ENCODE measurements at regions not wholly inside any gene's neighbourhood (a gene's known extent, or its start where the extent isn't known, plus 50 kb on each side); places are given as distances from the start of the nearest gene placed in this dataset.
"Not testable (repeated sequence)": the region's sequence is repeated elsewhere in the genome, so short reads cannot be mapped to it uniquely, and the experiment has no call there.

DNA sequence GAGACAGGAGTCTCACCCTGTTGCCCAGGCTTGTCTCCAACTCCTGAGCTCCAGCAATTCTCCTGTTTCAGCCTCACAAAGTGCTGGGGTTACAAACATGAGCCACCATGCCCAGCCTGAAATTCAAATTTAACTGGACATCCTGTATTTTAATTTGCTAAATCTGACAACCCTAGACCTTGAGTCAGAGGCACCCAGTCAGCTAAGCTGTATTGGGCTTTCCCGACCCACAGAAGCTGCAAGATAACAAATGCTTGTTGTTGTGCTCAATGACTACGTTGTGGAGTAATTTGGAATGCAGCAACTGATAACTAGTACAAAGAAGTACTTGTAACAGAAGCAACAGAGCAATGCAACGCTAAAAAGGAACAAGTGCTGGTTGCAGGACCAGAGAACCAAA lies 533.1 kb downstream of the NTRK2 start:
- DNase-seq (no peak), ATAC-seq (no peak)

DNA sequence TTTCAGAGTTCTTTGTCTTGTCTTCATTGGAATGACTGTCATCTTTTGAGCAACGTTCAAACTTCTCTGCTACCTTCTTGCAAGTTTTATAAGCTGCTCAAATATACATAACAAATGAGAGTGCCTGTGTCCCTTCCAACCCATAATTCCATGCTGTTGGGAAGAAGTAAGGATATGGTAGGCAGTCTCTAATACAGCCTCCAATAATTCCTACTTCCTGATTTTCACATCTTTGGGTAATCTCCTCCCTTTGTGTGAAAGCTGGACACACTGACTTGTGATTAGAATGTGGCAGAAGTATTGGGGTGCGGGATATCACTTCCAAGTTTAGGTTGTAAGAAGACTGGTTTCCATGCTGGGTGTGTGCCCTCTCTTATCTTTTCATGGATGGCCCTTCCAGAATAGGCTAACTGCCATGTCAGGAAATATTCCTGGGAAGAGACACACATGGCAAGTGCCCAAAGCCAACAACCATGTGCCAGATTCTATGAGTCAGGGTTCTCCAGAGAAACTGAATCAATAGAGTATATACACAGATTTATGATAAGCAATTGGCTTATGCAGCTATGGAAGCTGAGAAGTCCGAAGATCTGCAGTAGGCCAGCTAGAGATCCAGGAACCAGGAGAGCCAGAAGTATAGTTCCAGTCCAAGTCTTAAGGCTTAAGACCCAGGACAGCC lies 531.3 kb downstream of the NTRK2 start:
- no peak for ATAC-seq
- no peak for DNase-seq

GRCh38 chr9:85199866-85200495 lies 530.5 kb downstream of the NTRK2 start:
- no peak for DNase-seq
- ATAC-seq: no peak

DNA sequence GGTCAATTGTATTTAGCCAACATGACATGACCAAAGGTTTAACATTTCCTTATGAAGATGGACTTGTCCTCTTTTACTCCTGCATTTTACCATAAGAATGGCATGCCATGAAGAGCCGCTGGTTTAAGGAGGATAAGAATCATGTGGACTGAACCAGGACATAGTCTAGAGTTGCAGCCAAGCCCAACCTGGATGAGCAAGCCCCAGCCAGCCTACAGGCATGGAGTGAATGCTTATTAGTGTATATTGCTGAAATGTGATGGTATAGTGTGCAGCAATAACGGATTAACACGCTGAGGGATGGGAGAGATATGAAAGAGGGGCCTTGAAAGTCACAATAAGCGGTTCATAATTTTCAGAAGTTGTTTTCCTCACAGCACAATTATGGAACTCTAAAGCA lies 523.2 kb downstream of the NTRK2 start:
- ATAC-seq: no peak
- DNase-seq: no peak

GRCh38 chr9:85186218-85186585 lies 516.7 kb downstream of the NTRK2 start:
- DNase-seq (no peak), ATAC-seq (no peak)

- no peak for ATAC-seq
- DNase-seq: no peak
These were observed 516.1 kb downstream of the NTRK2 start for GRCh38 chr9:85185486-85186217.

GRCh38 chr9:85182383-85182782 lies 512.9 kb downstream of the NTRK2 start:
- ATAC-seq: no peak
- DNase-seq: no peak

DNA sequence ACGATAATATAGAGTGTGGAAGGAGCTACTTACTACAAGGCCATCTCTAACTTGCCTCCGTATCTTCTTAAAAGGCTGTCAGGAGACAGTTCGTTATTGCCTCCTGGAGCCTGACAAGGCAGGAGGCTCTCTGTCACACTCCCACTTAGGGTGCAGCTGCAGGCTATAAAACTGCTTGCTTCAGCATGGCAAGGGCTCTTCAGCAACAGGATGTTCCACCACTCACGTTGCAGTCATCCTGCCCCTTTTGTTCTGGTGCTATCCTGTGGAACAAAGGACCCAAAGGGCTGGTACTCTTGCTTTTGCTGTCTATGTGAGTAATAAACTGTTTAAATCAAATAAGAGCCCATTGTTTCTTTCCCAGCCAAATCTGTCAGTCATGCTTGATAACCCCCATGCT lies 508.9 kb downstream of the NTRK2 start:
- DNase-seq (no peak), ATAC-seq (no peak)

- ATAC-seq (no peak), DNase-seq (no peak)
These were observed 504.4 kb downstream of the NTRK2 start for GRCh38 chr9:85173967-85174366.

DNA sequence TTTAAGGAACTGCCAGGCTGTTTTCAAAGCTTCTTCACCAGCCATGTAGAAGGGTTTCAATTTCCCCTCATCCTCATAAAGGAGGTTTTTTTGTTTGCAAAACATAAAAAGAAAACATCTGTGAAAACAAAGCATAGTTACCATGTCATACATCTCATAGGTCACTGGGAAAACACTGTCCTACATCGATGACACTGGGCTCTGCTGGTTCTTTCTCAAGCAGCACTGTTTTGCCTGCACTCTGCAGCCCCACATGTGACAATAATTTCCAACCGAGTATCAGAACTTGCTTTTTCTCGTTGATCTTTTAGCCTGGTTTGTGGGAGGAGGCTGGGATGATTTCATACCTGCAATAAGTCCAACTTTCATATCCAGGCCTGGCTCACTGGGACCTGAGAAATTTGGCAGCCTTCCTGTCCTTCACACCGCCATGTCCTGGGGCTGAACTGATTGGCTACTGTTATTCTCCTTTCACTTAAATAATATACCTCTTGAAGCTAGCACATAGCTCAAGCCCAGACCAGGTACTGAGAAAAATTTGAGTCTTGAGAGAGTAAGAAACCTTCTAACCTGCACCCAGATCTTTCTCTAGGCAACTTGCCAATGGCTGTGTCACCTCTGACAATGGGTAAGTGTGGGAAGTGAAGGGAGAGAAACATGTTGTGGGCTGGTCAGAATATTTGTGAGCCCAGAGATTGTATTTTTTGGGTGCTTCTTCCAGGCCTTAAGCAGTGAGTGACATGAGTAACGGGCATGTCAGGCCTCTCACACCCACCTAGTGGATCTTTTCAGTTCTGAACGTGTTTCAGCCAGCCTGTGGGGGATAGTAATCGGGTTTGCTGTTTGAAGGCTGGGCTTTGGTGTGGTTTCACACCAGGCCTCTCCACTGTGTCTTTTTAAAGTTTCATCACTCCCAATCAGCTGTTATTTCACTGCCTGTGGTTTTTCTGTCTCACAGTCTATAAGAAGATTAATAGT lies 502.8 kb downstream of the NTRK2 start:
- ATAC-seq (no peak), DNase-seq (no peak)

GRCh38 chr9:85171163-85171562 lies 501.6 kb downstream of the NTRK2 start:
- ATAC-seq: no peak
- no peak for DNase-seq

DNA sequence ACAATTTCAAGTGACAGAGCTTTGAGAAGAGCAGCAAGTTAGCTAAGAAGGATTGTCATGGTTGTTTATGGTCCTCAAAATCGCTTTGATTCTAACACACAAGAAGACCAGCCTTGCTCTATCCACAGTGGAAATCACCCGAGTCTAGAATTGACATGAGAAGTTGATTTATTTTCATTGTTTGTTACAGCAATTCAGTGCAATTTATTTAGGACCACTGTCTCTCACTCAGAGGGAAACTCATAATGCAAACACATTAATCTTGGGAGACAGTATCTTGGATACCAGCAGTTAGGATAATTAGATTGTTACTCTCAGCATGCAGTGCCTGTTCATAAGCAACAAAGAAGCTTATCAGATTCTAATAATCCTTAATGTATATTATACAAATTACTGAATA lies 498.9 kb downstream of the NTRK2 start:
- ATAC-seq: no peak

GRCh38 chr9:85167146-85167545 lies 497.6 kb downstream of the NTRK2 start:
- ATAC-seq (no peak), DNase-seq (no peak)

More for the DNA sequence above, 498.9 kb downstream of the NTRK2 start:
- DNase-seq: no peak

GRCh38 chr9:85163825-85164224 lies 494.3 kb downstream of the NTRK2 start:
- ATAC-seq (no peak), DNase-seq (no peak)

- ATAC-seq (no peak), DNase-seq (no peak)
These were observed 493.9 kb downstream of the NTRK2 start for GRCh38 chr9:85163415-85163814.

DNA sequence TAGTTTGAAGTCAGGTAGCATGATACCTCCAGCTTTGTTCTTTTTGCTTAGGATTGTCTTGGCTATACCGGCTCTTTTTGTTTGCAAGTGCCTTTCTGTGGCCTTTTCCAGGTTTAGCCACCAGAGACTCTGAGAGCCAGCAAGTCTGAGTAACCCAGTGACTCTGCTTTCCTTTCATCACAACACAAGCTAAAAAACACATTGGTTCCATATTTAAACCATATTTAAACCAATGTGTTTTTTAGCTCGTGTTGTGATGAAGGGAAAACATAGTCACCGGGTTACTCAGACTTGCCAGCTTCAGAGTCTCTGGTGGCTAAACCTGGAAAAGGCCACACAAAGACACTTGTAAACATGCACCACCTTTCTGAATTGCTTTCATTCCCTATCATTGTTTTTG lies 493.3 kb downstream of the NTRK2 start:
- ATAC-seq (no peak), DNase-seq (no peak)

DNA sequence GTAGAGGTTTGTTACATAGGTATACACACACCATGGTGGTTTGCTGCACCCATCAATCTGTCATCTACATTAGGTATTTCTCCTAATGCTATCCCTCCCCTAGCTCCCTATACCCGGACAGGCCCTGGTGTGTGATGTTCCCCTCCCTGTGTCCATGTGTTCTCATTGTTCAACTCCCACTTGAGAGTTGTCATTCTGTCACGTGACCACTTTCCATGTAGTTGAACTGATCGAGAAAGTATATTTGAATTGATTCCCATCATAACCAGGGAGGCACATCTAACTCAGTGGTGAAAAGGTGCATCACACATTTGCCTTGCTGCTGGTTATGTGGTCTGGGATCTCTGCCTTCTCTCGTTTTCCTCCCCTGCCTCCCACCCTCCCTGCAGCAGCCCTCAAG lies 491.4 kb downstream of the NTRK2 start:
- DNase-seq, ATAC-seq: not testable (repeated sequence)

DNA sequence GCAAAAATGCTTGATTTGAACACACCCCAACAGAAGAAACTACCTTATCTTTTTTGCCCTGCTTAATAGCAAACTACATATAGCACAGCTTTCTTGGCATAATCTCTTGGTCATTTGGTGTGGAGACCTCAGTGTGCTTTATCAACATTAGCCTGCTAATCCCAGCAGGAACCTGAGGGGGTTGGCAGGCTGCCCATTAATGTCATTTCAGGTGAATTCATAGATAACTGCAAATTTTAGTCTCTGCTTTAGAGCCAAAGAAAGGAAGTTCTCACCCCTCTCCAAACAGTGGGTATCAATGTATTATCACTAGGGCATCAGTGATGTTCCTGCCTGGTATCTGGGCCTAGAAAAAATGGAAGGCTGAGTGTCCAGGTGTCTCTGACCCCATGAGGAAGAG lies 489.0 kb downstream of the NTRK2 start:
- no peak for ATAC-seq
- no peak for DNase-seq

GRCh38 chr9:85157772-85158171 lies 488.2 kb downstream of the NTRK2 start:
- ATAC-seq (no peak), DNase-seq (no peak)

- ATAC-seq: no peak
- no peak for DNase-seq
These were observed 487.1 kb downstream of the NTRK2 start for GRCh38 chr9:85156652-85157051.

DNA sequence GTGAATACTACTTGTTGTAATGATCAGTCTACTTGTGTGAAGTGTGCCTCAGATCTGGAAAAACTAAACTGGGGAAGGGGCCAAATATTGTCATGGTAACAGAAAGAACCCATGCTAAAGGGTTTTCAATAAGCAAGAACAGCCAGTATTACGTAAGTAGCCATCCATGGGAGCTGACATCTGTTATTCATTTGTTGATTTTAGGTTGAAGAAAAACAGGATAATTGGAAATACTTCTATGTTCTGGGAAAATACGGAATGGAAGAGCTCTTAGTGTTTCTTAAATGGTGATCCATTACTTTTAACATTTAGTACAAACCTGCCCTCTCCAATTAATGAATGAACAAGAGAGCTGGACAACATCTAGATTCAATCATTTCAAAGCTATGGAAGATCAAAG lies 485.8 kb downstream of the NTRK2 start:
- ATAC-seq (no peak), DNase-seq (no peak)

GRCh38 chr9:85151741-85152140 lies 482.2 kb downstream of the NTRK2 start:
- no peak for ATAC-seq
- no peak for DNase-seq
